Activated CD4-positive, alpha-beta memory T cell treated with anti-CD3 and anti-CD28 coated beads for 36 hours (primary cell): ENCODE measurements at regions not wholly inside any gene's neighbourhood (a gene's known extent, or its start where the extent isn't known, plus 50 kb on each side); places are given as distances from the start of the nearest gene placed in this dataset.
"Not testable (repeated sequence)": the region's sequence is repeated elsewhere in the genome, so short reads cannot be mapped to it uniquely, and the experiment has no call there.

ENCODE experiments used
- CTCF ChIA-PET: fragments of 350-600 bp; sonication (Branson Sonifier 250); formaldehyde crosslinking; loops from one replicate; lab custom pipeline; 2021; ENCODE audit warnings: antibody characterized with exemption, inconsistent platforms; lab: Charles Lee
- POLR2A ChIA-PET: fragments of 350-600 bp; sonication (Branson Sonifier 250); formaldehyde crosslinking; loops from one replicate; lab custom pipeline; 2021; ENCODE audit warnings: antibody characterized with exemption; lab: Charles Lee
- DNase-seq: peaks from one replicate; pipeline ENCODE4 v3.0.0-alpha.2; 2020
- H3K27ac Mint-ChIP-seq: one replicate; pipeline ENCODE4 v1.8.0; 2021; ENCODE audit warnings: mixed read lengths
- H3K27me3 Mint-ChIP-seq: one replicate; pipeline ENCODE4 v1.8.0; 2021; ENCODE audit warnings: mixed read lengths
- H3K36me3 Mint-ChIP-seq: one replicate; pipeline ENCODE4 v1.8.0; 2021; ENCODE audit warnings: mixed read lengths
- H3K4me1 Mint-ChIP-seq: one replicate; pipeline ENCODE4 v1.8.0; 2021; ENCODE audit warnings: low read depth, mixed read lengths
- H3K4me3 Mint-ChIP-seq: one replicate; pipeline ENCODE4 v1.8.0; 2021; ENCODE audit warnings: mild to moderate bottlenecking, mixed read lengths
- H3K9me3 Mint-ChIP-seq: one replicate; pipeline ENCODE4 v1.8.0; 2021; ENCODE audit warnings: mixed read lengths
- intact Hi-C: fragments of 100-400 bp; cut with micrococcal nuclease; formaldehyde crosslinking; loops from one replicate; pipeline ENCODE4 v1.15.1; 2023

GRCh38 chr1:208717525-208717924 is 473.3 kb upstream of the PLXNA2 start:
- no peaks in the 10 kb centered on the region for H3K4me1 Mint-ChIP-seq
- no peak for DNase-seq
- no peak overlapping the region for H3K4me3 Mint-ChIP-seq
- POLR2A ChIA-PET = no interaction called here
- H3K27ac Mint-ChIP-seq = no peak overlapping the region
- peaks cover 21% of the 10 kb centered on the region for H3K9me3 Mint-ChIP-seq
- CTCF ChIA-PET = no interaction called here
- peaks cover 4% of the 10 kb centered on the region for H3K27me3 Mint-ChIP-seq
- intact Hi-C loops = no loop called here
- peaks cover 2% of the 10 kb centered on the region for H3K36me3 Mint-ChIP-seq

DNA sequence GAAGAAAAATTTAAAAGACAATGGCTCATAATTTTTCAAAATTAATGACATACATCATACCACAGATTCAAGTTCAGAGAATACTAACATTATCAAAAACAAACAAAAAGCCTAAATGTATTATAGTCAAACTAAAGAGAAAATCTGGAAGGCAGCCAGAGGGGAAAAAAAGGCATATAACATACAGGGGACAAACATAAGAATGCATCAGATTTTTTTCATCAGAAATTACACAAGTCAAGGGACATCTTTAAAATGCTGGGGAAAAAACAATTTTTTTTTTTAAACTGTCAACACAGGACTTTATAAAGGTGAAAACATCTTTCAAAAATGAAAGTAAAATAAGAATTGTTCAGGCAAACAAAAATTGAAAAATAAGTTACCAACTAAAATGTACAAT is 478.4 kb upstream of the PLXNA2 start:
- POLR2A ChIA-PET = no interaction called here
- no peak overlapping the region for H3K4me3 Mint-ChIP-seq
- peaks cover 4% of the 10 kb centered on the region for H3K27me3 Mint-ChIP-seq
- H3K9me3 Mint-ChIP-seq = peaks cover 34% of the 10 kb centered on the region
- intact Hi-C loops = no loop called here
- H3K4me1 Mint-ChIP-seq = no peaks in the 10 kb centered on the region
- no peak overlapping the region for H3K27ac Mint-ChIP-seq
- peaks cover 2% of the 10 kb centered on the region for H3K36me3 Mint-ChIP-seq
- no peak for DNase-seq
- CTCF ChIA-PET = no interaction called here

- peaks cover 34% of the 10 kb centered on the region for H3K9me3 Mint-ChIP-seq
- H3K4me3 Mint-ChIP-seq = no peak overlapping the region
- H3K27me3 Mint-ChIP-seq = peaks cover 3% of the 10 kb centered on the region
- H3K4me1 Mint-ChIP-seq = no peaks in the 10 kb centered on the region
- ChIA-PET CTCF (no interaction called here), POLR2A (no interaction called here)
- no peak for DNase-seq
- no peak overlapping the region for H3K27ac Mint-ChIP-seq
- peaks cover 2% of the 10 kb centered on the region for H3K36me3 Mint-ChIP-seq
- intact Hi-C loops = no loop called here
These were observed 479.9 kb upstream of the PLXNA2 start for GRCh38 chr1:208724079-208724478.

DNA sequence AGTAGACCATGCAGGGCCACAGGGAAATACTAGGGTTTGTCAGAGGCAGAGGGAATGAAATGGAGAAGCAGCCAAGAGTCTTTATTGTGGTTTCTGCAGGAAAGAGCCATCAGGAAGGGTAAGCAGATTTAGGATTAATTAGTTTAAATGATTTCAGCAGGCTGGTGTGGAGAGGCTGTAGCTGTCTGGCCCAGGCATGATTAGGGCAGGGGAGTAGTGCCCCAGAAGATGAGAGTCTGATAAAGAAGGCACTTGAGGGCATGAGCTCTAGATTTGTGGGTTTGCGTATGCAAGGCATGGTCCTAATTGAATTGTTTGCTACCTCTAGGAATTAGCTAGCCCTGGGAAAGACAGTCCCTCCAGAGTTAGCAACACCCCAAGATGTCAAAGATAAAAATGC is 484.6 kb upstream of the PLXNA2 start:
- CTCF ChIA-PET = no interaction called here
- intact Hi-C loops = no loop called here
- POLR2A ChIA-PET = no interaction called here
- Mint-ChIP-seq H3K27ac (no peak overlapping the region), H3K9me3 (peaks cover under 1% of the 10 kb centered on the region), H3K4me1 (peaks cover 5% of the 10 kb centered on the region), H3K36me3 (no peaks in the 10 kb centered on the region), H3K27me3 (peaks cover 3% of the 10 kb centered on the region), H3K4me3 (no peak overlapping the region)
- DNase-seq = no peak

- DNase-seq = no peak
- Mint-ChIP-seq H3K9me3 (no peaks in the 10 kb centered on the region), H3K27me3 (peaks cover 3% of the 10 kb centered on the region), H3K4me1 (peaks cover 5% of the 10 kb centered on the region), H3K36me3 (no peaks in the 10 kb centered on the region), H3K4me3 (no peak overlapping the region), H3K27ac (no peak overlapping the region)
- ChIA-PET CTCF (no interaction called here), POLR2A (no interaction called here)
- intact Hi-C loops = no loop called here
These were observed 488.0 kb upstream of the PLXNA2 start for GRCh38 chr1:208731981-208732821.

GRCh38 chr1:208737161-208737560 is 493.0 kb upstream of the PLXNA2 start:
- intact Hi-C loops = no loop called here
- Mint-ChIP-seq H3K9me3 (no peaks in the 10 kb centered on the region), H3K27me3 (peaks cover 3% of the 10 kb centered on the region), H3K4me3 (no peak overlapping the region), H3K36me3 (no peaks in the 10 kb centered on the region), H3K27ac (no peak overlapping the region), H3K4me1 (peaks cover 5% of the 10 kb centered on the region)
- ChIA-PET POLR2A (no interaction called here), CTCF (no interaction called here)
- DNase-seq = no peak

DNA sequence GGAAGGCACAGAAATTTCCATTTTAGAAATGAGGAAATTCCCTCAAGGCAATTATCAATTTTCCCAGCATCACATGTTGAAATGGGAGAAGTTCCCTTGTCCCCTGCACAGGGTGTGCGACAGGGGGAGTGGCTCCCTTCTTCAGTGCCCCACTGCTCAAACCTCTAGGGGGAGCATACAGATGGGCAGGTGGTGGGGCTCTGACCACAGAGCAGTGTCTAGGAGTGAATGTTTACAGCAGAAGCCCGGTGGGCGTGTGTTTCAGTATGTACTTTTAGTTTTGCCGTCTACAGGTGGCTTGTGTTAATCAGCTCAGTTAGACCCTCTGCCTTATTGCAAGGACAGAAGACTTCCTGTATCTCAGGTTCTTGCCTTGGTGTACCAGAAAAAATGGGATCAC is 493.7 kb upstream of the PLXNA2 start:
- Mint-ChIP-seq H3K36me3 (no peaks in the 10 kb centered on the region), H3K4me3 (no peak overlapping the region), H3K9me3 (no peaks in the 10 kb centered on the region), H3K27ac (no peak overlapping the region), H3K27me3 (peaks cover 2% of the 10 kb centered on the region), H3K4me1 (no peaks in the 10 kb centered on the region)
- intact Hi-C loops = no loop called here
- ChIA-PET POLR2A (no interaction called here), CTCF (no interaction called here)
- DNase-seq = no peak

GRCh38 chr1:208739636-208740035 is 495.5 kb upstream of the PLXNA2 start:
- DNase-seq, CTCF ChIA-PET, intact Hi-C loops, H3K27me3 Mint-ChIP-seq, H3K9me3 Mint-ChIP-seq, H3K4me1 Mint-ChIP-seq, POLR2A ChIA-PET, H3K4me3 Mint-ChIP-seq, H3K36me3 Mint-ChIP-seq, H3K27ac Mint-ChIP-seq: not testable (repeated sequence)

- intact Hi-C loops = no loop called here
These were observed 497.1 kb upstream of the PLXNA2 start for GRCh38 chr1:208741296-208741695.

DNA sequence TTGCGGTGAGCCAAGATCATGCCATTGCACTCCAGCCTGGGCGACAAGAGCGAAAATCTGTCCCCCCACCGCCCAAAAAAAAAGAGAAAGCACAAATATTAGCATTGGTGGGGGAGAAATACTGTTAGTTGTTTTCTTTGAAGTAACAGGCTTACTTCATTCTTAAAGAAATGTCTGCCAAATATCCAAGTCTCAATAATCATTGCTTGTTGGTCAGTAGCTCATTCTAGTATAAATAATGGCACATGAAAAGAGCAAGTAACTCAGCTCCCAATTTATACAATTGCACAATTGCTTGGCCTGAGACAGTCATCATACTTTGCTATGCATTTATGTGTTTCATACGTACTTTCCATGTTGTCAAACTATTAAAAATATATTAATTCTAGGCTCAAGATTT is 499.2 kb upstream of the PLXNA2 start:
- peaks cover 3% of the 10 kb centered on the region for H3K9me3 Mint-ChIP-seq
- no peaks in the 10 kb centered on the region for H3K27me3 Mint-ChIP-seq
- H3K4me1 Mint-ChIP-seq = no peaks in the 10 kb centered on the region
- H3K27ac Mint-ChIP-seq = no peak overlapping the region
- CTCF ChIA-PET = no interaction called here
- H3K36me3 Mint-ChIP-seq = no peaks in the 10 kb centered on the region
- intact Hi-C loops = no loop called here
- DNase-seq = no peak
- no peak overlapping the region for H3K4me3 Mint-ChIP-seq
- POLR2A ChIA-PET = no interaction called here

More at GRCh38 chr1:208741296-208741695, 497.1 kb upstream of the PLXNA2 start:
- POLR2A ChIA-PET = interaction anchor here (0.6 kb wide), 1 partner anchor 176 kb away, joined by 3 read pairs; no protein-coding TSS in a partner anchor
- Mint-ChIP-seq H3K27ac (no peak overlapping the region), H3K4me3 (no peak overlapping the region), H3K4me1 (no peaks in the 10 kb centered on the region), H3K9me3 (no peaks in the 10 kb centered on the region), H3K36me3 (no peaks in the 10 kb centered on the region), H3K27me3 (no peaks in the 10 kb centered on the region)
- no peak for DNase-seq
- CTCF ChIA-PET = no interaction called here

GRCh38 chr1:208747979-208748378 is 503.8 kb upstream of the PLXNA2 start:
- H3K36me3 Mint-ChIP-seq = no peaks in the 10 kb centered on the region
- DNase-seq = no peak
- H3K27ac Mint-ChIP-seq = no peak overlapping the region
- H3K4me3 Mint-ChIP-seq = no peak overlapping the region
- peaks cover 3% of the 10 kb centered on the region for H3K27me3 Mint-ChIP-seq
- peaks cover 3% of the 10 kb centered on the region for H3K9me3 Mint-ChIP-seq
- CTCF ChIA-PET = interaction anchor here (0.8 kb wide), 1 partner anchor 10 kb away, joined by 3 read pairs; no protein-coding TSS in a partner anchor
- H3K4me1 Mint-ChIP-seq = no peaks in the 10 kb centered on the region
- intact Hi-C loops = no loop called here
- POLR2A ChIA-PET = no interaction called here

DNA sequence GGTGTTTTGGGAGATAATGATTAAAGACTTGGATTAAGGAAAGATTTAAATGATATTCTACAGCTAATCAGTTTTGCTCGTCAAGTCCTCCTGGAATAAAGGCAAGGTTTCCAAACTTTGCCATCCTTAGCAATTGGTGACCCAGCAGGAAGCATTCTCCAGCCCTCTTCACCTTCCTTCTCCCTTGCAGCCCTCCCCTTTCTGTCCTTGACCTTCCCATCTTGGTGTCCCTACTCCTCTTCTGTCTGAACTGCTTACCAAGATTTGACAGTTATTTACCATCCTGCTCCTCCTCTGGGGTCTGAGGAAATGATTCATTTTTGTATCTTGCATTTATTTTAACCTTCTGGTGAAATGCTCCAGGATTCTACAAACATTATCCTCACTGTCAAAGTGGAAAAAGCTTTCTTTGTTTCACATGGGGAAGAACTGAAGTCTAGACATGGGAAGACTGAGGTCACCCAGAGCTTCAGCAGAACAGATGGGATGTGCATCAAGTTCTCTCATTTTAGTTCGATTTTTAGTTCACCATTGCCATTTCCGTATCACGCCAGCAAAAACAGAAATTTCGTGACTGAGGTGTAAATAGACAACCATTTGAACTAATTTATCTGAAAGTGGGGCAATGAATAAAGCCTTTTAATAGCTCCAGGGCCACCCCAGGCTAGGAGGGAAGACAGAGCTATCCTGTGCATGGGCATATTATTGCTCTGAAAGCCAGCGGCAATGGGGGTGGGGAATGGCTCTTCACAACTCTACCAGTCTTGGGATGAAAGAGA is 504.4 kb upstream of the PLXNA2 start:
- H3K27me3 Mint-ChIP-seq = peaks cover 3% of the 10 kb centered on the region
- no peaks in the 10 kb centered on the region for H3K4me1 Mint-ChIP-seq
- CTCF ChIA-PET = interaction anchor here (0.8 kb wide), 1 partner anchor 10 kb away, joined by 3 read pairs; no protein-coding TSS in a partner anchor
- peaks cover 3% of the 10 kb centered on the region for H3K9me3 Mint-ChIP-seq
- POLR2A ChIA-PET = no interaction called here
- DNase-seq = no peak
- intact Hi-C loops = no loop called here
- H3K36me3 Mint-ChIP-seq = no peaks in the 10 kb centered on the region
- no peak overlapping the region for H3K27ac Mint-ChIP-seq
- no peak overlapping the region for H3K4me3 Mint-ChIP-seq
